A673 (cell line): ENCODE measurements at regions not wholly inside any gene's neighbourhood (a gene's known extent, or its start where the extent isn't known, plus 50 kb on each side); places are given as distances from the start of the nearest gene placed in this dataset.

Experiments used
- BruUV-seq: library from RNA; stranded (reverse); fragments of 400-500 nt; replicated peaks from 2 replicates; lab custom pipeline; 2021; lab: Mats Ljungman, UMichigan
- CTCF ChIA-PET: fragments of 300-600 bp; sonication (Branson Sonifier 250); formaldehyde crosslinking; loops from one replicate; lab custom pipeline; 2022; ENCODE audit warnings: antibody characterized with exemption; lab: Charles Lee
- POLR2A ChIA-PET: fragments of 300-600 bp; sonication (Branson Sonifier 250); formaldehyde crosslinking; loops from one replicate; lab custom pipeline; 2022; ENCODE audit warnings: antibody characterized with exemption; ENCODE audit not compliant: low non-redundant PET; lab: Charles Lee
- DNase-seq: peaks from one replicate; pipeline ENCODE4 v3.0.0-alpha.2; 2015; ENCODE audit warnings: low spot score
- H3K27ac ChIP-seq: fragments of 200-600 bp; sonication (generic); 2 replicates; pipeline ENCODE4 v1.5.1; 2016; ENCODE audit warnings: mixed run types, low read depth, mild to moderate bottlenecking, mixed read lengths, antibody characterized with exemption, low read length; ENCODE audit not compliant: poor library complexity, severe bottlenecking
- H3K27me3 ChIP-seq: fragments of 200-600 bp; sonication (generic); replicated peaks from 2 replicates; pipeline ENCODE4 v1.6.1; 2017; ENCODE audit warnings: mixed run types, low read depth, mild to moderate bottlenecking, mixed read lengths, antibody characterized with exemption, low read length; ENCODE audit not compliant: insufficient read depth, poor library complexity
- H3K36me3 ChIP-seq: fragments of 200-600 bp; sonication (generic); 2 replicates; pipeline ENCODE4 v1.6.1; 2016; ENCODE audit warnings: mixed run types, mild to moderate bottlenecking, mixed read lengths, antibody characterized with exemption, low read length; ENCODE audit not compliant: insufficient read depth, poor library complexity, severe bottlenecking
- H3K4me1 ChIP-seq: fragments of 200-600 bp; sonication (generic); 2 replicates; pipeline ENCODE4 v1.6.1; 2017; ENCODE audit warnings: mixed run types, mild to moderate bottlenecking, mixed read lengths, antibody characterized with exemption, low read length; ENCODE audit not compliant: insufficient read depth, poor library complexity, severe bottlenecking
- H3K4me3 ChIP-seq: fragments of 200-600 bp; sonication (generic); 2 replicates; pipeline ENCODE4 v1.5.1; 2016; ENCODE audit warnings: low read depth, mixed run types, mild to moderate bottlenecking, mixed read lengths, low read length; ENCODE audit not compliant: poor library complexity, severe bottlenecking
- H3K9me3 ChIP-seq: fragments of 200-600 bp; sonication (generic); 2 replicates; pipeline ENCODE4 v1.6.1; 2016; ENCODE audit warnings: mixed run types, low read depth, mild to moderate bottlenecking, mixed read lengths, antibody characterized with exemption, low read length; ENCODE audit not compliant: poor library complexity, severe bottlenecking
- CTCF ChIP-seq: fragments of 300-800, 200-600 bp; sonication (generic); conservative IDR thresholded peaks from 2 replicates; pipeline ENCODE4 v1.5.1; 2017; ENCODE audit warnings: low read depth, mild to moderate bottlenecking, antibody characterized with exemption, low read length, moderate library complexity, mixed read lengths
- EZH2 ChIP-seq: fragments of 200-600 bp; sonication (generic); IDR thresholded peaks from 2 replicates; pipeline ENCODE4 v1.6.1; 2017; ENCODE audit warnings: borderline replicate concordance, low read depth, mild to moderate bottlenecking, mixed read lengths, antibody characterized with exemption, low read length; ENCODE audit not compliant: poor library complexity, severe bottlenecking
- intact Hi-C: fragments of 100-400 bp; cut with micrococcal nuclease; formaldehyde crosslinking; loops from one replicate; pipeline ENCODE4 v1.10.0; 2022; ENCODE audit not compliant: unreplicated experiment

GRCh38 chr18:10116574-10116973, 202.8 kb downstream of the VAPA start:
- no peak overlapping the region for H3K4me3 ChIP-seq
- H3K4me1 ChIP-seq, result peaks cover 40% of the 10 kb centered on the region
- no peak overlapping the region for H3K27ac ChIP-seq
- intact Hi-C loops, result no loop called here
- BruUV-seq, result no TSS peak
- no peak for DNase-seq
- H3K36me3 ChIP-seq, result peaks cover 3% of the 10 kb centered on the region
- H3K9me3 ChIP-seq, result peaks cover 9% of the 10 kb centered on the region
- ChIA-PET CTCF (no interaction called here), POLR2A (no interaction called here)
- TF ChIP-seq CTCF, result no peak
- no peak for TF ChIP-seq EZH2
- H3K27me3 ChIP-seq, result no peaks in the 10 kb centered on the region

GRCh38 chr18:10119528-10119927, 205.7 kb downstream of the VAPA start:
- H3K4me1 ChIP-seq, result peaks cover 34% of the 10 kb centered on the region
- BruUV-seq, result no TSS peak
- H3K27me3 ChIP-seq, result no peaks in the 10 kb centered on the region
- no peak for DNase-seq
- H3K4me3 ChIP-seq, result no peak overlapping the region
- H3K36me3 ChIP-seq, result peaks cover 3% of the 10 kb centered on the region
- POLR2A ChIA-PET, result no interaction called here
- no peak overlapping the region for H3K27ac ChIP-seq
- CTCF ChIA-PET, result no interaction called here
- intact Hi-C loops, result no loop called here
- H3K9me3 ChIP-seq, result peaks cover 9% of the 10 kb centered on the region
- TF ChIP-seq CTCF (no peak), EZH2 (no peak)

DNA sequence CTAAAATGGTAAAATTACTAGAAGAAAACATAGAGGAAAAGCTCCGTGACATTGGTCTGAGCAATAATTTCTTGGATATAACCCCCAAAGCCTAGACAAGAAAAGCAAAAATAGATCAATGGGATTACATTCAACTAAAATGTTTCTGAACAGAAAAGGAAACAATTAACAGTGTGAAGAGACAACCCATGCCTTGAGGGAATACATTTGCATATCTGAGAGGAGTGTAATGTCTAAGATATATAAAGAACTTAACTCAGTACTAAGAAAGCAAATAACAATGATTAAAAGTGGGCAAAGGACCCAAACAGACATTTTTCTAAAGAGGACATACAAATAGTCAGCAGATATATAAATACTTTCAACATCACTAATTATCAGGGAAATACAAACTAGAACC, 206.2 kb downstream of the VAPA start:
- no TSS peak for BruUV-seq
- ChIA-PET CTCF (no interaction called here), POLR2A (no interaction called here)
- peaks cover 34% of the 10 kb centered on the region for H3K4me1 ChIP-seq
- no peaks in the 10 kb centered on the region for H3K27me3 ChIP-seq
- peak; percentile 55 for DNase-seq
- no peak overlapping the region for H3K4me3 ChIP-seq
- H3K9me3 ChIP-seq, result peaks cover 9% of the 10 kb centered on the region
- H3K27ac ChIP-seq, result peak overlapping the region; percentile 1
- H3K36me3 ChIP-seq, result peaks cover 3% of the 10 kb centered on the region
- intact Hi-C loops, result no loop called here
- no peak for TF ChIP-seq EZH2
- TF ChIP-seq CTCF, result no peak
